ENCODE measurements at regions not wholly inside any gene's neighbourhood (a gene's known extent, or its start where the extent isn't known, plus 50 kb on each side); places are given as distances from the start of the nearest gene placed in this dataset.

GRCh38 chr1:232553050-232553754 is 76.7 kb downstream of the SIPA1L2 start:
- no peaks in the 10 kb centered on the region for H3K36me3 ChIP-seq
- DNase-seq = peak; percentile 79
- peak overlapping the region; percentile 25; the same call in 1 of the 2 replicates for H3K4me3 ChIP-seq (ENCODE audit: low read depth, low read length)
- peaks cover 34% of the 10 kb centered on the region for H3K4me1 ChIP-seq
- H3K9me3 ChIP-seq = no peaks in the 10 kb centered on the region
- TF ChIP-seq CTCF (IDR thresholded peaks at IDR 0.05; ENCODE audit: low read depth, low read length) = no peak
- H3K27me3 ChIP-seq = no peaks in the 10 kb centered on the region

GRCh38 chr1:232551386-232551785 is 78.5 kb downstream of the SIPA1L2 start:
- no peak overlapping the region for H3K4me3 ChIP-seq (ENCODE audit: low read depth, low read length)
- H3K36me3 ChIP-seq = no peaks in the 10 kb centered on the region
- H3K27me3 ChIP-seq = no peaks in the 10 kb centered on the region
- TF ChIP-seq CTCF (IDR thresholded peaks at IDR 0.05; ENCODE audit: low read depth, low read length) = no peak
- no peaks in the 10 kb centered on the region for H3K9me3 ChIP-seq
- DNase-seq = no peak
- H3K4me1 ChIP-seq = peaks cover 27% of the 10 kb centered on the region

- no peaks in the 10 kb centered on the region for H3K36me3 ChIP-seq
- no peaks in the 10 kb centered on the region for H3K27me3 ChIP-seq
- peaks cover 13% of the 10 kb centered on the region for H3K4me1 ChIP-seq
- TF ChIP-seq CTCF (IDR thresholded peaks at IDR 0.05; ENCODE audit: low read depth, low read length) = no peak
- no peaks in the 10 kb centered on the region for H3K9me3 ChIP-seq
- no peak overlapping the region for H3K4me3 ChIP-seq (ENCODE audit: low read depth, low read length)
- DNase-seq = no peak
These were observed 79.9 kb downstream of the SIPA1L2 start for GRCh38 chr1:232550007-232550406.

- no peak for TF ChIP-seq CTCF (IDR thresholded peaks at IDR 0.05; ENCODE audit: low read depth, low read length)
- no peak for DNase-seq
- peaks cover 15% of the 10 kb centered on the region for H3K4me1 ChIP-seq
- H3K4me3 ChIP-seq (ENCODE audit: low read depth, low read length) = no peak overlapping the region
- no peaks in the 10 kb centered on the region for H3K27me3 ChIP-seq
- no peaks in the 10 kb centered on the region for H3K9me3 ChIP-seq
- H3K36me3 ChIP-seq = no peaks in the 10 kb centered on the region
These were observed 81.2 kb downstream of the SIPA1L2 start for GRCh38 chr1:232548691-232549090.

DNA sequence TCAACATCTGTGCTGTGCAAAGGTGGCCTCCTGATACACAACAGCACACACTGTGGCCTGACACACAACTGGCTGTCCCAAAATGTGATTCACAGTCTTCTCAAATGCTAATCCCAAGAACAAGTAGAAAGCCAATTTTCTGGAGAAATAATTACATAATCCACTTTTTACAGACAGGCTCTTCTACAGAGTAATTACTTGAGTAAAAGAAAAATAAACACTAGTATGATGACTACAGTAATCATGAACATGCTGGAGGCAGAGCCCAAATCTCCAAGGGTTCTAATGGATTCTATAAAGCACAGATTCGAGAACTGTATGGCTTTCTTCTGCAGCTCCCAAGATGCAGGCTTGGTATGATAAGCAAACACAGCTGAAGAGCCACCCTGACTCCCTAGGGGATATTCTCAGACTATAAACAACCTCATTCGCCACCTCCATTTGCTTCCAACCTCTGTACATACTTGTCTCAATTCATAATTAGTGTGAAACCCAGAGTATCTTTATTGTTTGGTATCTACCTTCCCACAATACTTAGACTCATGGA is 81.9 kb downstream of the SIPA1L2 start:
- Histone ChIP-seq H3K4me1 (peaks cover 11% of the 10 kb centered on the region), H3K9me3 (no peaks in the 10 kb centered on the region), H3K27me3 (no peaks in the 10 kb centered on the region), H3K4me3 (ENCODE audit: low read depth, low read length) (no peak overlapping the region), H3K36me3 (no peaks in the 10 kb centered on the region)
- no peak for TF ChIP-seq CTCF (IDR thresholded peaks at IDR 0.05; ENCODE audit: low read depth, low read length)
- DNase-seq = no peak
